ENCODE measurements at regions not wholly inside any gene's neighbourhood (a gene's known extent, or its start where the extent isn't known, plus 50 kb on each side); places are given as distances from the start of the nearest gene placed in this dataset.

GRCh38 chr11:115889712-115890111 lies 385.5 kb upstream of the CADM1 start (continued):
- TF ChIP-seq ZHX2 (IDR thresholded peaks at IDR 0.05; ENCODE audit: low read depth) (no peak), ZHX2 (CRISPR knock-in tag; IDR thresholded peaks at IDR 0.05; ENCODE audit: borderline replicate concordance) (no peak), MNT (IDR thresholded peaks at IDR 0.05) (peak; percentile 87), ZNF598 (CRISPR knock-in tag; IDR thresholded peaks at IDR 0.05; ENCODE audit: borderline replicate concordance) (no peak), ZNF543 (CRISPR knock-in tag; IDR thresholded peaks at IDR 0.05) (no peak), NKX3-1 (CRISPR knock-in tag; IDR thresholded peaks at IDR 0.05) (no peak)

GRCh38 chr11:115887727-115888126 lies 383.5 kb upstream of the CADM1 start:
- POLR2A ChIA-PET = no interaction called here
- TF ChIP-seq ZNF160 (CRISPR knock-in tag; IDR thresholded peaks at IDR 0.05) = no peak
- no peak for TF ChIP-seq TSC22D2 (CRISPR knock-in tag; IDR thresholded peaks at IDR 0.05; ENCODE audit: borderline replicate concordance)
- TF ChIP-seq PHF5A (CRISPR knock-in tag; IDR thresholded peaks at IDR 0.05; ENCODE audit: low read depth, unreplicated experiment) = no peak
- TF ChIP-seq ZNF326 (CRISPR knock-in tag; IDR thresholded peaks at IDR 0.05; ENCODE audit: borderline replicate concordance) = no peak
- TF ChIP-seq CBX5 (CRISPR knock-in tag; IDR thresholded peaks at IDR 0.05; ENCODE audit: borderline replicate concordance) = no peak
- no peak for TF ChIP-seq MAX (IDR thresholded peaks at IDR 0.05)
- no peak for TF ChIP-seq YEATS2 (CRISPR knock-in tag; IDR thresholded peaks at IDR 0.05; ENCODE audit: borderline replicate concordance)
- TF ChIP-seq CENPX (CRISPR knock-in tag; IDR thresholded peaks at IDR 0.05) = no peak
- no peak for TF ChIP-seq ASH2L (IDR thresholded peaks at IDR 0.05; ENCODE audit: insufficient read length, low read depth, low read length)
- no peak for TF ChIP-seq ZNF776 (CRISPR knock-in tag; IDR thresholded peaks at IDR 0.05)
- no peak for TF ChIP-seq GPN1 (CRISPR knock-in tag; IDR thresholded peaks at IDR 0.05; ENCODE audit: borderline replicate concordance)
- TF ChIP-seq ZNF354B (CRISPR knock-in tag; IDR thresholded peaks at IDR 0.05) = no peak
- no peak for TF ChIP-seq ZNF33A (CRISPR knock-in tag; IDR thresholded peaks at IDR 0.05; ENCODE audit: borderline replicate concordance)

More at GRCh38 chr11:115887727-115888126, 383.5 kb upstream of the CADM1 start:
- FAIRE-seq (no peak), ATAC-seq (no peak), DNase-seq (ENCODE audit: low spot score) (no peak)
- BruUV-seq (replicated peaks) = no TSS peak
- Histone ChIP-seq H2AFZ (ENCODE audit: low read length) (no peak overlapping the region), H3K4me1 (ENCODE audit: insufficient read depth, low read length) (no peaks in the 10 kb centered on the region), H3K27ac (ENCODE audit: extremely low read length, insufficient read depth, low read length) (no peak overlapping the region), H3K9ac (ENCODE audit: insufficient read depth, low read depth, low read length) (no peak overlapping the region), H3K36me3 (replicated peaks in 1 of 2; ENCODE audit: control insufficient read depth in 1 of 2, insufficient read depth in 2 of 2, low read length in 2 of 2) (no peaks in the 10 kb centered on the region), H3K9me3 (ENCODE audit: low read length) (no peaks in the 10 kb centered on the region), H3K4me2 (ENCODE audit: low read depth, low read length) (no peak overlapping the region), H4K20me1 (ENCODE audit: insufficient read depth, low read length) (no peaks in the 10 kb centered on the region), H3K4me3 (replicated peaks in 1 of 3; ENCODE audit: insufficient read depth in 1 of 3, low read depth in 2 of 3, low read length in 3 of 3) (no peak overlapping the region), H3K27me3 (ENCODE audit: control insufficient read depth in 1 of 2, insufficient read depth in 2 of 2, low read length in 2 of 2) (peaks cover 0 to 28% of the 10 kb centered on the region in 2 experiments; a peak in 3 of 5 replicates), H3K79me2 (ENCODE audit: insufficient read depth, low read length) (no peaks in the 10 kb centered on the region)
- in situ Hi-C loops (cut with HindIII; ENCODE audit: extremely low pct_ligation_motif_present, low pct_unique_long_range_greater_than_20kb) = no loop called here
- CTCF ChIA-PET (ENCODE audit: low intra/inter-chr PET ratio, low total read pairs) = no interaction called here
- WGBS (ENCODE audit: low lambda C conversion rate) = 28% methylated on average over 8 of the region's 8 CpGs
- intact Hi-C loops (cut with micrococcal nuclease; ENCODE audit: unreplicated experiment) = no loop called here

Measured in HepG2 (cell line).